ENCODE measurements at regions not wholly inside any gene's neighbourhood (a gene's known extent, or its start where the extent isn't known, plus 50 kb on each side); places are given as distances from the start of the nearest gene placed in this dataset.
A peak's percentile ranks its signal among the peaks of the same experiment; 100 is the strongest.

DNA sequence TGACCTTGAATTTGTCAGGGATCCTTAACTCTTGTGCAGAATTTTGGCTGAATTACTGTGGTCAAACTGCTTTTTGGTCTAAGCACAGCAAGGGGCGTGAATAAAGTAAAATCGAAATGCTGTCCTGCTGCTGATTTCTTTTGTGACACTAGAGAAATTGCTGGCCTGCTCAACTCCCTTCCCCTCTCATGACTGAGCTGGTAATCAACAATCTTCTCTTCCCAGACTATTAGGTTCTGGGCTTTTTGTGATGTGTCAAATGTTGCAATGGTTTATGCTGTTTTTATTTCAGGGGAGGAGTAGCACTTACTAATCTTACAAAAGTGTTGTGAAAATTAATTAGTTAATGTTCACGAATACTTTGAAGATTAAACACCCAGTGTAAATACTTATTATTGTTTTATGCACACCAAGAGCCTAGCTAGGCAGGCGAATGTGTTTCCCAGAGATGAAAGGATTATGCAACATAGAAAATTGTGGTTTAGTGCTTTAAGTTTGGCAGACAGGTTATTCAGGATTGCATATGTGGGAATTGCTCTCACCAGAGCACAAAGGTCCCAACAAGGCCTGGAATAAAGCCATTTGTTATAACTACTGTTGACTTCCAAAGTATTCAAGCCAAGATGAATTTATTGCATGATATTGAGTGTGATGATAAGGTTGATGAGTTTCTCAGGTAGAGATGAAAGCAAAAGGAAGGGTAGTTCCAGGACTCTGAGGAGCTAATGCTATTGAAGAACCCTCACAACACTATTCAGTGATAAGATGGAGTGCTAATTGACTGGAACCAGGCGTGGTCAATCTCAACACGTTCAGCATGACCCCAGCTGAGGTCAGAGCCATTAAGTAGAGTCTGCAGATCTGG is 280.7 kb upstream of the ZNF608 start:
- DNase-seq (ENCODE audit: low read depth), result peak; percentile 47
- no peak overlapping the region for H3K4me3 ChIP-seq (ENCODE audit: low read depth, low read length)

DNA sequence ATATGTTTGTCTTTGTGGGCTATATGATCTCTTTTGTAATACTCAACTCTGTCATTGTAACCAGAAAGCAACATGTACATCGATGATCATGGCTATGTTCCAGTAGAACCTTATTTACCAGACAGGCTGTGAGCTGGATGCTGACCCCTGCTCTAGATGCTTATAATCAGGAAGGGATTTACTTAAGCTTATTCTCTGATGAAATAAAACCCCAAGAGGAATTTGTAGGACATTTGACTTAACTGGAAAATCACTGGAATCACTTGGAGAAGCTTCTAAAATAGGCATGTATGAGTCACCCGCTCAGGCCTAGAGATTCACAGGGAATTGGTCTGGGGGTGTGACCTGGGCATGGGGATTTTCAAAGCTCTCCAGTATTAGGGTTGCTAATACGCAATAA is 285.8 kb upstream of the ZNF608 start:
- peak; percentile 55 for DNase-seq (ENCODE audit: low read depth)
- H3K4me3 ChIP-seq (ENCODE audit: low read depth, low read length), result no peak overlapping the region

DNA sequence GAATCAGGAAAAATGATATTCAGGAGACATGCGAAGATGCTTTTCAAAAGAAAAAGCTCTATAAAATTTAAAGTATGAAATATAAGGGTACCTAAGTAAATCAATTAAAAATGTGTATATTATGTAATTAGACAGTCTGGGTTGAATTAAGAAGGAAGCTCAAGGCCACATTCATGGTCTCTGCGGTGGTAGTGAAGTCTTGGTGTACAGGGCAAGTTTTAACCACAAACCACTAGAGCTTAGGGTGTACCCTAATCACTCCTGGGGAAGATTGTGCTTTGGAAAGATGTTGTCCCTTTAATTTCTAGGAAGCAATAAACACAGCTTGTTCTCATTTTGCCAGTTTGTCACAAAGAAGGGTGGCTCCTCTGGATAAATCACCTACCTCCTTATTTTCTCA is 287.2 kb upstream of the ZNF608 start:
- H3K4me3 ChIP-seq (ENCODE audit: low read depth, low read length), result no peak overlapping the region
- DNase-seq (ENCODE audit: low read depth), result no peak

- no peak overlapping the region for H3K4me3 ChIP-seq (ENCODE audit: low read depth, low read length)
- DNase-seq (ENCODE audit: low read depth), result no peak
These were observed 287.9 kb upstream of the ZNF608 start for GRCh38 chr5:125034331-125034730.

DNA sequence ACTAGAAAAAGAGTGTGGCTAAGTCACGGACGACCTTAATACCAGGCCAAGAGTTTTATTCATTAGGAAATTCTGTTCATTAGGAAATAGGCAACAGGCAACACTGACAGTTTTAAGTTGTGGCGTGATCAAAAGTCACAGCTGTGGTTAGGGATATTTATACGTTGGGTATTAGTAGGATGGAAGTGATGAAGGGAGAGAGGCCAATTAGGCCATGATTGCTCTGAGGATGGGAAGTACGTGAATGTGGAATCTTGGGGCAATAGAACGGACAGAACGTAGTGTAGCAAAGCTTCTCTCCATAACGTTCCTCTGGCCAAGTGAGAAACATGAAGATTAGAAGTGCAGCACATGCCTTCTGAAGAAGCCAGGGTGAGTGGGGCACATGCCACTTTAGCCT is 290.1 kb upstream of the ZNF608 start:
- no peak overlapping the region for H3K4me3 ChIP-seq (ENCODE audit: low read depth, low read length)
- no peak for DNase-seq (ENCODE audit: low read depth)

DNA sequence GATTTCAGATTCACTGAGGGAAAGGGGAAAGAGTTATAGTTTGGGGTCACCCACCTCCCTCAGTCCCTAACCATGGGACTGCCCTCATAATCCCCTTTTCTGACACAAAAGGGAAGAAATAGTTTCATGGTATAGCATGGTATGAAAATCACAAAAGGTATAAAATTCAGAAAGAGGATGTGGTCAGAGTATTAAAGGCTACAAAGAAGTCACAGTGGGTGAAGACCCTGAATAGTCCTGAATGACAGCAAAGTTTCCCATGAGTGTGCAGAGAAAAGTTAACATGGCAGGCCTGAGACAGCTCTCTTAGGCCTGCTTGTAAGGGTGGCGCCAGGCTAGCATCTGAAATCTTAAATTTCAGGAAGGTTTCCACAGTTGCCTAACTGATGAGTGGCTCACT is 290.6 kb upstream of the ZNF608 start:
- H3K4me3 ChIP-seq (ENCODE audit: low read depth, low read length), result no peak overlapping the region
- no peak for DNase-seq (ENCODE audit: low read depth)

- DNase-seq (ENCODE audit: low read depth), result no peak
- H3K4me3 ChIP-seq (ENCODE audit: low read depth, low read length), result no peak overlapping the region
These were observed 291.1 kb upstream of the ZNF608 start for GRCh38 chr5:125037530-125037929.

DNA sequence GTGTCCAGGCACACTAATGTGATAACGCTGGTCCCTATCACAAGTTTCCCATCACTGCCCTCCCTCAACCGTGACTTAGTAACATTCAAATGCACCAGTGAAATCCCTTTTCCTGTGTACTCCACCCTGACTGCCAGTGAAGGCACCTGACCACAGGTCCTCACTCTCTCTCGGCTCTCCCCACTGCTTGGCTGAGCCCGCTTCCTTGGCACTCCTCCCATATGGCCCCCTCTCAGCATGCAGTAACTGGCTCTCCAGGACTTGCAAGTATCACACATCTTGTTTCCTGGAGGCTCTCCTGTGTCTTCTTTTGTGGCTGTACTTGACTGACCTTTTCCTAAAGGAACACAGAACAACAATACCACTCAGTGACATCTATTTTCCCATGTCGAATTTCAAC is 292.0 kb upstream of the ZNF608 start:
- no peak for DNase-seq (ENCODE audit: low read depth)
- H3K4me3 ChIP-seq (ENCODE audit: low read depth, low read length), result no peak overlapping the region

GRCh38 chr5:125041798-125042197 is 295.4 kb upstream of the ZNF608 start:
- H3K4me3 ChIP-seq (ENCODE audit: low read depth, low read length), result no peak overlapping the region
- no peak for DNase-seq (ENCODE audit: low read depth)

GRCh38 chr5:125042261-125042890 is 295.9 kb upstream of the ZNF608 start:
- no peak for DNase-seq (ENCODE audit: low read depth)
- H3K4me3 ChIP-seq (ENCODE audit: low read depth, low read length), result no peak overlapping the region

GRCh38 chr5:125043781-125044391 is 297.4 kb upstream of the ZNF608 start:
- H3K4me3 ChIP-seq (ENCODE audit: low read depth, low read length), result no peak overlapping the region
- peak; percentile 81 for DNase-seq (ENCODE audit: low read depth)

DNA sequence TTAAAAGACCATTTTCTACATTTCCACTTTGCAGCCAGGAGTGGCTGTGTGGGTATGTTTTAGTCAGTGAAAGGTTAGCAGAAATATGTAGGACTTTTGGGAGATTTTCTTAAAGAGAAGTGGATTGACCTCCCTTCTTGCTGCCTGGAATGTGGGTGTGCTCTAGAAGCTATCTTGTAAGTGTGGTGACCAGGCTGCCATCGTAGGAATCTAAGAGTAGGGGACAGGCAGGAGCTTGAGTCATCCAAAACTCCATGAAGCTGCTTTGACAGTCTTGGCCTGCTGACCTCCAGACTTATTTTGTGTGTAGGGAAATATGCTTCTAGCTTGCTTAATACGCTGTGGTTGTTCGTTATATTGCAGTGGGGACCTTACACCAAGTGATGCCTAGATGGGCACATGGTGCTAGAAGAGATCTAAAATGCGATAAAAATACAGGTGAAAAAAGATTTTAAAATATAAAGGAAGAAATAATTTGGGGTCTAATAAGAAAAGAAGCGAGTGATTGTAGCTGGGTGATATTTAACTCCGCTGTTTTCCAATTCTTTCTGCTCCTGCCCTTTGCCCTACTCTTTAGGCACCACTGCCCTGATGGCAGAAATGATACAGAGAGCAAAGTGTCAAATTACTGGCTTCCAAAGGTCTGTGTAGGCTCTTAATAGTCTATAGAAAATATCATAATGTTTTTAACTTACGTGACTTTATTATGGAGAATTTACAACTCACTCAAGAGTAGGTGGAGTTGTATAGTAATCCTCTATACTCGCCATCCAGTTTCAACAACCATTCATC is 298.2 kb upstream of the ZNF608 start:
- DNase-seq (ENCODE audit: low read depth), result no peak
- H3K4me3 ChIP-seq (ENCODE audit: low read depth, low read length), result no peak overlapping the region

- no peak for DNase-seq (ENCODE audit: low read depth)
- no peak overlapping the region for H3K4me3 ChIP-seq (ENCODE audit: low read depth, low read length)
These were observed 299.2 kb upstream of the ZNF608 start for GRCh38 chr5:125045646-125046045.

DNA sequence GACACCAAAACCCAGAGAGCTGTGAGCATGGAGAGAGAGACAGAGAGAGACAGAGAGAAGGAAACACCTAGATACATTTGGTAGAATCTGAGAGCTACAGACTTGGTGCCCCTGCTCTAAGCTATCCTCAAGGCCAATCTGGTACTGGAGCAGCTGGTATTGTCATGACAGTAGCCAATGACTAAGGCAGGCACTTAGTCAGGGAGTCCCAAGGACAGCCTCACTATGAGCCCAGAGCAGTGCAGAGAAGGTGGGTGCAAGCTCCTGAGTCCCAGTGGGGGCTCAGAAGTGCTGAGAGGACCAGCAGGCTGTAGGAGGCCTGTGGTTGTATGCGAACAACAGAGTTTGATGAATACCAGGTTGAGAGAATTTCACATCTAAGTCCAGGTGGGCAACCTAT is 300.4 kb upstream of the ZNF608 start:
- H3K4me3 ChIP-seq (ENCODE audit: low read depth, low read length), result no peak overlapping the region
- no peak for DNase-seq (ENCODE audit: low read depth)

DNA sequence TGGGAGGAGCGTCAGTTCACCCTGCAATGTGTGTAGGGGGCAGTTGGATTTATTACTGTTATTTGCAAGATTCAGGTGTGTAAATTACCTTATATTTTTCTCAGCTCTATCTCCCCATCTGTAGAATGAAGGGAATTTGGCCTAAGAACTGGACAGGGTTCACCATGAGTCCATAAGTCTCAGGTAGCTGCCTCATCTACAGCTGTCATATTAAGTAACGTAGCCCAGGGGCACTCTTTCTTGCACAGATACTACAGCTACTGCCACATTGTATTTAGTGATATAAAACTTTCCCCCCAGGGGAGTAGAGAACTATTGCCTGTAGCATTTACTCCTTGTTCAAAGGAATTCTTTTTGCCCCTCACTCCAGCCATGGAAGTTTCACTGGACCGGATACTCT is 301.4 kb upstream of the ZNF608 start:
- DNase-seq (ENCODE audit: low read depth), result no peak
- no peak overlapping the region for H3K4me3 ChIP-seq (ENCODE audit: low read depth, low read length)

- DNase-seq (ENCODE audit: low read depth), result no peak
- no peak overlapping the region for H3K4me3 ChIP-seq (ENCODE audit: low read depth, low read length)
These were observed 303.6 kb upstream of the ZNF608 start for GRCh38 chr5:125049721-125050702.

- no peak for DNase-seq (ENCODE audit: low read depth)
- no peak overlapping the region for H3K4me3 ChIP-seq (ENCODE audit: low read depth, low read length)
These were observed 304.5 kb upstream of the ZNF608 start for GRCh38 chr5:125050926-125051325.

DNA sequence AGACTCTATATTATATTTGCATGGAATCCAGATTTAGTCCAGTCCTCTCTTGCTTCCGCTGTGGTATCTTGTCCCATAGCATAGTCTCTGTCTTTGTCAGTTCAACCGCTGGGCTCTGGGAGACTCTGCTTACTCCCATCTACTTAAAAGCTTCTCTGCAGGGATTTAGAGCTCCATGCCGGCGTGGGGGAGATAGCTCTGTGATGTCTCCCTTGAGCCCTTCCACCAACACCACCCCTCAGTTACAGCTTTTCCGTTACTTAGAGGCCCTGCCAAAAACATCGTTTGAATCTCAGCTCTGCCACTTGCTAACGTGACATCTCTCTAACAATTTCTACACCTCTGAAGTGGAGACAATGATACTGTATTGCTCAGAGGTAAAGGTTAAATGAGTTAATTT is 306.1 kb upstream of the ZNF608 start:
- no peak for DNase-seq (ENCODE audit: low read depth)
- H3K4me3 ChIP-seq (ENCODE audit: low read depth, low read length), result no peak overlapping the region

- DNase-seq (ENCODE audit: low read depth), result no peak
- no peak overlapping the region for H3K4me3 ChIP-seq (ENCODE audit: low read depth, low read length)
These were observed 306.7 kb upstream of the ZNF608 start for GRCh38 chr5:125053179-125053578.

All from skeletal muscle cell (primary cell).